HG02588 (cell line): ENCODE measurements at regions not wholly inside any gene's neighbourhood (a gene's known extent, or its start where the extent isn't known, plus 50 kb on each side); places are given as distances from the start of the nearest gene placed in this dataset.

Experiments
- ATAC-seq: cut with Tn5 transposase; IDR thresholded peaks from one replicate; pipeline ENCODE4 v1.9.1; 2021; ENCODE audit warnings: mild to moderate bottlenecking, moderate library complexity; ENCODE audit not compliant: unreplicated experiment

- no peak for ATAC-seq
These were observed 214.0 kb upstream of the RTL1 start for GRCh38 chr14:101117543-101117942.

- ATAC-seq, result no peak
These were observed 214.7 kb upstream of the RTL1 start for GRCh38 chr14:101118233-101118632.

GRCh38 chr14:101118746-101119591 is 215.4 kb upstream of the RTL1 start:
- ATAC-seq, result no peak

- no peak for ATAC-seq
These were observed 216.5 kb upstream of the RTL1 start for GRCh38 chr14:101119830-101120571.

- no peak for ATAC-seq
These were observed 217.4 kb upstream of the RTL1 start for GRCh38 chr14:101120641-101121507.

- no peak for ATAC-seq
These were observed 218.1 kb upstream of the RTL1 start for GRCh38 chr14:101121508-101122139.

- no peak for ATAC-seq
These were observed 219.0 kb upstream of the RTL1 start for GRCh38 chr14:101122237-101123141.

GRCh38 chr14:101123618-101124510 is 220.3 kb upstream of the RTL1 start:
- no peak for ATAC-seq

GRCh38 chr14:101124815-101125214 is 221.3 kb upstream of the RTL1 start:
- ATAC-seq, result no peak

- ATAC-seq, result no peak
These were observed 221.8 kb upstream of the RTL1 start for GRCh38 chr14:101125313-101125712.

GRCh38 chr14:101125719-101126651 is 222.5 kb upstream of the RTL1 start:
- no peak for ATAC-seq

- ATAC-seq, result no peak
These were observed 223.2 kb upstream of the RTL1 start for GRCh38 chr14:101126731-101127130.

GRCh38 chr14:101127224-101127623 is 223.7 kb upstream of the RTL1 start:
- ATAC-seq, result no peak

GRCh38 chr14:101128478-101129321 is 225.2 kb upstream of the RTL1 start:
- ATAC-seq, result no peak

GRCh38 chr14:101129521-101130167 is 226.1 kb upstream of the RTL1 start:
- no peak for ATAC-seq

- no peak for ATAC-seq
These were observed 227.3 kb upstream of the RTL1 start for GRCh38 chr14:101130861-101131260.
